ENCODE measurements at regions not wholly inside any gene's neighbourhood (a gene's known extent, or its start where the extent isn't known, plus 50 kb on each side); places are given as distances from the start of the nearest gene placed in this dataset.
"Not testable (repeated sequence)": the region's sequence is repeated elsewhere in the genome, so short reads cannot be mapped to it uniquely, and the experiment has no call there.

DNA sequence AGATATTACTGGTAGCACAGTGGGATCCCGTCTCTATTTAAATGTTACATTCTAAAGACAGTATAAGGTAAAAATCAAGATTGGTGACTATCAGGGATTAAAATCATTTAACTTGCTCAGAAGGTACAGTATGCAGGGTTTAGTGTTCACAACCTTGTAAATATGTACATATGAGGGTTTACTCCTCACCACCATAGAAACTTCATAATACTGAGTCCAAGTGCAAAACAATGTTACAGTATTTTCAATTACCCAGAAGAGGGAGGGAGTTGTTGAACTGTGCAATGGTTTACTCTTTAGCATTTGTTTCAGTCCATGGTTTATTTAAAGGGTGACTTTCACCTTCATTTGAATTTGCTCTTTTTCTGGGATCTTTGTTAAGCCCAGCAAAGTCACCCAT, 165.1 kb downstream of the ZNF621 start:
- DNase-seq (ENCODE audit: low read depth) = no peak
- H3K4me3 ChIP-seq (ENCODE audit: low read depth, low read length) = no peak overlapping the region
- TF ChIP-seq, protein P1, sequence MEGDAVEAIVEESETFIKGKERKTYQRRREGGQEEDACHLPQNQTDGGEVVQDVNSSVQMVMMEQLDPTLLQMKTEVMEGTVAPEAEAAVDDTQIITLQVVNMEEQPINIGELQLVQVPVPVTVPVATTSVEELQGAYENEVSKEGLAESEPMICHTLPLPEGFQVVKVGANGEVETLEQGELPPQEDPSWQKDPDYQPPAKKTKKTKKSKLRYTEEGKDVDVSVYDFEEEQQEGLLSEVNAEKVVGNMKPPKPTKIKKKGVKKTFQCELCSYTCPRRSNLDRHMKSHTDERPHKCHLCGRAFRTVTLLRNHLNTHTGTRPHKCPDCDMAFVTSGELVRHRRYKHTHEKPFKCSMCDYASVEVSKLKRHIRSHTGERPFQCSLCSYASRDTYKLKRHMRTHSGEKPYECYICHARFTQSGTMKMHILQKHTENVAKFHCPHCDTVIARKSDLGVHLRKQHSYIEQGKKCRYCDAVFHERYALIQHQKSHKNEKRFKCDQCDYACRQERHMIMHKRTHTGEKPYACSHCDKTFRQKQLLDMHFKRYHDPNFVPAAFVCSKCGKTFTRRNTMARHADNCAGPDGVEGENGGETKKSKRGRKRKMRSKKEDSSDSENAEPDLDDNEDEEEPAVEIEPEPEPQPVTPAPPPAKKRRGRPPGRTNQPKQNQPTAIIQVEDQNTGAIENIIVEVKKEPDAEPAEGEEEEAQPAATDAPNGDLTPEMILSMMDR (IDR thresholded peaks at IDR 0.05; ENCODE audit: control insufficient read depth, extremely low read depth, insufficient read depth) = no peak

DNA sequence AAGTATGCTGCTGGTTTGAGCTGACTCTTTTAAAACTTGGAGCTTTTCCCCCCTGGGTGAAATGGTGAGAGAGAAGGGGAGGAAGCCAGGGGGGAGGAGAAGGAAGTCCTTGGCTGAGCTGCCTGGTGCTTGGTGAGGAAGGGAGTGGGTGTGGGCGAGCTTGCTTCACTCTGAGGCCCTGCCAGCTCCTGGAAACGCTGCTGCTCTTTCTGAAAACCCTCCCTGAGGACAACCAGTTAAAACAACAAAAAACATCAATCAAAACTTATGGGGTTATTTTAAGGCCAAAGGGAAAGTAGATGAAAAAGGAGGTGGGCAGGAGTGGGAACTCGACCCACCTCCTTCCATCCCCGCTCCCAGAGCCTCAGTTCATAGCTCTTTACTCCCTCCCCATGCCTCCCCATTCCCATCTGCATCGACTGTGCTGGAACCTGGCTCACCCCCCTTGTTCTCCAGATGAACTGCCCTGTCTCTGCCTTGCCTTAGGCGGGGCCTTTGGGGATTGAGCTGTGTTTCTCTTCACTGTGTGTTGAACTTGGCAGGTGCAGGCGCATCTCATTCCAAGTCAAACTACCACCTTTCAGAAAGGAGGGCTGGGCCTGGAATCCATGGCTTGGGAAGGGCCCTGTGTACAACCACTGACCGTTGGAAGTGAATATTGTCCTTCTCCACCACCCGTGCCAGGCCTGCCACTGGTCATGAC, 166.1 kb downstream of the ZNF621 start:
- TF ChIP-seq, protein P1 (IDR thresholded peaks at IDR 0.05; ENCODE audit: control insufficient read depth, extremely low read depth, insufficient read depth) = no peak
- H3K4me3 ChIP-seq (ENCODE audit: low read depth, low read length) = no peak overlapping the region
- peak; percentile 88 for DNase-seq (ENCODE audit: low read depth)

DNA sequence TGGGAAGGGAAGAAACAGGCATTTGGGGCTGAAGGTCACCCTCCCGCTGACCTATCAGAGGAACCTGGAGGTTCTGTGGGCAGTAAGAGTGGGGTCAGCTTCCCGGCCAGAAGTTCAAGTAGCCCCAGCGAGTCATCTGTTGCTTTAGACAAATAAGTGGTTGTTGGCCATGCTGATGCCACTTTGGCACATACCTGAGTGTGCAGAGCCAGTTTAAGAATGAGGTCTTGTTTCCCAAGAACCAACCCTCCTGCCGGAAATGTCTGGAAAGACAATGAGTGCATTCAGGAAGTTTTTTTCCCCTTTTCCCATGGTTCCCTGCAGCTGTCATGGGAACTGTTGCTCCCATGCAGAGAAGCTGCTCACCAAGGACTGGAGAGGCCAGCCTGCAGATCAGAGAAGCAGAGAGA, 166.7 kb downstream of the ZNF621 start:
- no peak for DNase-seq (ENCODE audit: low read depth)
- TF ChIP-seq, protein P1 (IDR thresholded peaks at IDR 0.05; ENCODE audit: control insufficient read depth, extremely low read depth, insufficient read depth) = no peak
- H3K4me3 ChIP-seq (ENCODE audit: low read depth, low read length) = no peak overlapping the region

DNA sequence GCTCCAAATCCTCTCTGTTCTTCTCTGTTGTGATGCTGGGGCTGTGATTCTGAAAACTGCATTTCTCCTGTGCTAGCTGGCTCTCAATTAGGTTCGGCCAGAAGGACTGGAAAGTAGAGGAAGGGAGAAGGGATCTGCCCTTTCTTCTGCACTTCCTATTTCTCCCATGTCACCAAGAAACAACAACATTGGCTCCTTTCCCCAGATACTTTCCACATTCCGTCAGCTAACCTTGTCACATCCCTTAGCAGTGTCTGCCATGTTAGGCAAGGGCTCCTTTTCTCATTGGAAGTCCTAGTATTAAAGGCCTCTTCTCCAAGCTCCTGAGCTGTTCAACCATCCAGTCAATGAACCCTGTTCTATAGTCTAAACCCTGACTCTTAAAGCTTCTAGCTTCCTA, 171.1 kb downstream of the ZNF621 start:
- TF ChIP-seq, protein P1 (IDR thresholded peaks at IDR 0.05; ENCODE audit: control insufficient read depth, extremely low read depth, insufficient read depth) = no peak
- no peak overlapping the region for H3K4me3 ChIP-seq (ENCODE audit: low read depth, low read length)
- DNase-seq (ENCODE audit: low read depth) = no peak

DNA sequence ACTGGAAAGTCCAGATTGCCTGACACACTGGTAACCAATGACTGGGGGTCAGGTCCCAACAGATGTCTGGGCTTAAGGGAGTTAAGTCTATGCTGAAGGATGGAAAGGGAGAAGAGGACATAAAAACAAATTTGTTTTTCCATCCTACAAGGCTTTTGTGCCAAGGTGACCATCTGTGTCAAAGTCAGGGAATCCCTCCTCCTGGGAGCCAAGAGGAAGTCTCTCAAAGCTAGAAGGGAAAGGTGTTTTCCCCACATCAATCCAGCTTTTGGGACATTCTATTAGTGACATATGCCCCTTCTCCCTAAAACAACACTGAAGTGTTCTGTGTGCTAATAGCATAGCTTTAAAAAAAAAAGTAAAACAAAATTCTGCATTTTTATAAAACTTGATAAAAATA, 173.9 kb downstream of the ZNF621 start:
- not testable (repeated sequence) for H3K4me3 ChIP-seq (ENCODE audit: low read depth, low read length); DNase-seq (ENCODE audit: low read depth)

DNA sequence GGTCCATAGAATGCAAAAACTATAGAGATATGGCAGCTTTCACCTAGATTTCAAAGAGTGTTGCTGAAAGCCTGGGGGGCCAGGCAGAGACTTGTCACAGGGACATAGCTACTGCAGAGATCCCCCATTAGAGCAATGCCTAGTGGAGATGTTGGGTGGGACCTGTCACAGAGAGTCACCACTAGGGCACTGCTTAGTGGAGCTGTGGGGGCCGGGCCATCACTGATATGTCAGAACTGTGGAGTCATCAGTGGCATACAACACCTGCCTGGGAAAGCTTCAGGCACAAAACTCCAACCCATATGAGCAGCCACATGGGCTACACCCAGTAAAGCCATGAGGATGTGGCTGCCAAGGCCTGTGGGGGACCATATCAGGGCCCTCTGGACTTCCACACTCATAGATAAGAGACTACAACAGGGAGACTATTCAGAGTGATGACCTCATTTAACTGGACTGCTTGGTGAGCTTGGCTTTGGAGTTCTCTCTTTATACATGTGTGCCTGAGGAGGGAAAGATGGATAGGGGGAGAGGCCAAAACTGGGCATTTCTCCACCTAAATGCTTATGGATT, 176.3 kb downstream of the ZNF621 start:
- H3K4me3 ChIP-seq (ENCODE audit: low read depth, low read length) = no peak overlapping the region
- TF ChIP-seq, protein P1 (IDR thresholded peaks at IDR 0.05; ENCODE audit: control insufficient read depth, extremely low read depth, insufficient read depth) = no peak
- no peak for DNase-seq (ENCODE audit: low read depth)

DNA sequence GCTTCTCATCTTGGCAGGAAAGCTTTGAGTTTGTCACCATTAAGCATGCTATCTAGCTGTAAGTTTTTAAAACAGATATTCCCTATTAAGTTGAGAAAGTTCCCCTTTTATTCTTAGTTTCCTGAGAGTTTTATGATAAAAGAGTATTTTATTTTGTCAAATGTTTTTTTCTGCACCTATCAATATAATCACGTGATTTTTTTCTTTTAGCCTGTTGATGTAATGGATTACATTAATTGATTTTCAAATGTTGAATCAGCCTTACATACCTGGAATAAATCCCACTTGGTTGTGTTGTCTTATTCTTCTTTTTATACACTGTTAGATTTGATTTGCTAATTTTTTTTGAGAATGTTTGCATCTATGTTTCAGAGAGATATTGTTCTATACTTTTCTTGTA, 179.5 kb downstream of the ZNF621 start:
- no peak overlapping the region for H3K4me3 ChIP-seq (ENCODE audit: low read depth, low read length)
- TF ChIP-seq, protein P1 (IDR thresholded peaks at IDR 0.05; ENCODE audit: control insufficient read depth, extremely low read depth, insufficient read depth) = no peak
- DNase-seq (ENCODE audit: low read depth) = no peak
